Thyroid gland (tissue), 4 donors: ENCODE measurements at regions not wholly inside any gene's neighbourhood (a gene's known extent, or its start where the extent isn't known, plus 50 kb on each side); places are given as distances from the start of the nearest gene placed in this dataset.

Experiments
- CTCF ChIP-seq, 6 experiments: fragments of 200-600 bp in 3 of 6; fragments of 450-650 bp in 3 of 6; sonication (generic) in 3 of 6; IDR thresholded peaks; one replicate each; pipeline ENCODE4 v1.5.1; 2016 to 2019; ENCODE audit warnings: antibody characterized with exemption in 6 of 6, mild to moderate bottlenecking in 2 of 6, inconsistent platforms in 1 of 6, moderate library complexity in 1 of 6
- POLR2A ChIP-seq, 2 donors: fragments of 450-650 bp; IDR thresholded peaks; one replicate each; pipeline ENCODE4 v1.6.1; 2017; ENCODE audit warnings: antibody characterized with exemption in 2 of 2, mild to moderate bottlenecking in 2 of 2, moderate library complexity in 1 of 2

GRCh38 chr2:21656330-21657075 is 532.7 kb downstream of the TDRD15 start:
- TF ChIP-seq CTCF (IDR thresholded peaks at IDR 0.05): no peak
- no peak for TF ChIP-seq POLR2A (IDR thresholded peaks at IDR 0.05)
